ENCODE measurements at regions not wholly inside any gene's neighbourhood (a gene's known extent, or its start where the extent isn't known, plus 50 kb on each side); places are given as distances from the start of the nearest gene placed in this dataset.
"Not testable (repeated sequence)": the region's sequence is repeated elsewhere in the genome, so short reads cannot be mapped to it uniquely, and the experiment has no call there.

DNA sequence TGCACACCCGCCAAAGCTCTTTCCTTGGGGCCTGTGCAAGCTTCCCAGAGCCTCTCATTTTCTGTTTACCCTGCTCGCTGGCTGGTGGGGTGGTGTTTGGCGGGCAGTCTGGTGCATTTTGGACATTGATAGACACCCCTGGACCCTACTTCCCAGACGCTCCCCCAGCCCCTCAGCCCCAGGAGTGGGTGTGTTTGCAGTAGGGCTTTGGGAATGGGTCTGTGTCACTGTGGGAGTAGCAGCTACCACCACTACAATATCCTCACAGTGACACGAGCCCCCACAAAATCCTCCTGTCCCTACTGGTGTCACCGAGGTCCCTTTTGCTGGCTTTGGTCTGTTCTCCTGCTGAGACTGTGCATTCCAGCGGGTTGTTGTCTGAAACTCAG lies 371.3 kb downstream of the TMEM121 start:
- H3K9me3 ChIP-seq (ENCODE audit: control insufficient read depth, low read length) = peaks cover 2% of the 10 kb centered on the region
- no peaks in the 10 kb centered on the region for H3K36me3 ChIP-seq (ENCODE audit: control insufficient read depth, insufficient read depth, low read length, severe bottlenecking)
- DNase-seq (ENCODE audit: low read depth) = no peak

DNA sequence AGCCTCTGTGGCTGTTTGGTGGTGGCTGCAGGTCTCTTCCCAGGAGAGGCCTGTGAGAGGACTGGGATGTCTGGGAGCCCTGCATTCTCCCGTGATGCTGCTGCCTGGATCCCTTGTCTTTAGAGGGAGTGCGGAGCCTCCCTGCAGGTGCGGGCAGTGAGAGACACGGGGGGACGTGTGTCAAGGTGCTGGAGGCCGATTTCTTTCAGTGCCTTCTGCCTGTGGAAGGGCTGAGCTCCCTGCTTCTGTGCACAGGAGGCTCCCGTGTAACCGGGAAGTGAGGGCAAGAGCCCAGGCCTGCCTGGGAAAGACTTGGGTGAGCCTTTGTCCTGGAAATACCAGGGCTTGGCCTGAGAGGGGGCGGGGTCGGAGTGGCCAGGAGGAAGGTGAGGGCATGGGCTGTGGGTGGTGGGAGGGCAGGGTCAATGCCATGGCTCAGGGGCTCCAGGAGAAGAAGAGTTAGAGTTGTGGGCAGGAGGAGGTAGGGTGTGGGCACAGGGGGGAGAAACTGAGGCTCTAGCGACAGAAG lies 372.2 kb downstream of the TMEM121 start:
- Histone ChIP-seq H3K4me1 (ENCODE audit: control insufficient read depth, insufficient read depth, low read length) (no peaks in the 10 kb centered on the region), H3K9me3 (ENCODE audit: control insufficient read depth, low read length) (peaks cover 2% of the 10 kb centered on the region), H3K27me3 (replicated peaks; ENCODE audit: control insufficient read depth, insufficient read depth, low read length) (no peaks in the 10 kb centered on the region), H3K4me3 (ENCODE audit: low read length) (no peak overlapping the region), H3K36me3 (ENCODE audit: control insufficient read depth, insufficient read depth, low read length, severe bottlenecking) (no peaks in the 10 kb centered on the region), H3K9ac (ENCODE audit: low read length) (no peak overlapping the region)
- DNase-seq (ENCODE audit: low read depth) = no peak

More for the DNA sequence above, 371.3 kb downstream of the TMEM121 start:
- H3K4me3 ChIP-seq (ENCODE audit: low read length) = no peak overlapping the region
- no peak overlapping the region for H3K9ac ChIP-seq (ENCODE audit: low read length)
- H3K27me3 ChIP-seq (replicated peaks; ENCODE audit: control insufficient read depth, insufficient read depth, low read length) = no peaks in the 10 kb centered on the region
- H3K4me1 ChIP-seq (ENCODE audit: control insufficient read depth, insufficient read depth, low read length) = no peaks in the 10 kb centered on the region

DNA sequence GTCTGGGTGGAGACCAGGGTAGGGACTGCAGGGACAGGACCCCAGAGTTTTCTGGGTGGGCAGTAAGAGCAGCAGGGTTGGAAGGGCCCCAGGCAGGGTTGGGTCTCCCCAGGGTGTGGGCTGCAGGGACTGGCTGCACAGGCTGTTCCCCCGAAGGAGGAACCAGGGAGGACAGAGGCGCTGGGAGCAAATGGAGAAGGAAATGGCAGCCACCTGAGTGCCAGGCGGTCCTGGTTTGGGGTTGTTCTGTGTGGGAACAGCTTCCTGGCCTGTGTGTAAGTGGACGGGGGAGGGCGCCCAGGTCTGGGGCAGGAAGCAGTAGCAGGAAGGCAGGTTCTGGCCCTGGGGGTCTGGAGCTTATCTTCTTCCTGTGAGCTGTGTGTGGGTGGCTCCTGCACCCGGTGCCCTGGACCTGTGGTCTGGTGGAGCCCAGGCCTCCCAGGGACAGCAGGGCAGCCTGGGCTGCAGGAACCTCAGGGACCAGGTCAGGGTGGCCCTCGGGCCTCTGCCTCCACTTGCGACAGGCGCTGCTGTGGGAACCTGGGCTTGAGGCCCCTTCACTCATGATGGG lies 372.8 kb downstream of the TMEM121 start:
- DNase-seq (ENCODE audit: low read depth) = no peak
- Histone ChIP-seq H3K9me3 (ENCODE audit: control insufficient read depth, low read length) (peaks cover 2% of the 10 kb centered on the region), H3K27me3 (replicated peaks; ENCODE audit: control insufficient read depth, insufficient read depth, low read length) (no peaks in the 10 kb centered on the region), H3K36me3 (ENCODE audit: control insufficient read depth, insufficient read depth, low read length, severe bottlenecking) (no peaks in the 10 kb centered on the region), H3K4me1 (ENCODE audit: control insufficient read depth, insufficient read depth, low read length) (no peaks in the 10 kb centered on the region), H3K4me3 (ENCODE audit: low read length) (no peak overlapping the region), H3K9ac (ENCODE audit: low read length) (no peak overlapping the region)

DNA sequence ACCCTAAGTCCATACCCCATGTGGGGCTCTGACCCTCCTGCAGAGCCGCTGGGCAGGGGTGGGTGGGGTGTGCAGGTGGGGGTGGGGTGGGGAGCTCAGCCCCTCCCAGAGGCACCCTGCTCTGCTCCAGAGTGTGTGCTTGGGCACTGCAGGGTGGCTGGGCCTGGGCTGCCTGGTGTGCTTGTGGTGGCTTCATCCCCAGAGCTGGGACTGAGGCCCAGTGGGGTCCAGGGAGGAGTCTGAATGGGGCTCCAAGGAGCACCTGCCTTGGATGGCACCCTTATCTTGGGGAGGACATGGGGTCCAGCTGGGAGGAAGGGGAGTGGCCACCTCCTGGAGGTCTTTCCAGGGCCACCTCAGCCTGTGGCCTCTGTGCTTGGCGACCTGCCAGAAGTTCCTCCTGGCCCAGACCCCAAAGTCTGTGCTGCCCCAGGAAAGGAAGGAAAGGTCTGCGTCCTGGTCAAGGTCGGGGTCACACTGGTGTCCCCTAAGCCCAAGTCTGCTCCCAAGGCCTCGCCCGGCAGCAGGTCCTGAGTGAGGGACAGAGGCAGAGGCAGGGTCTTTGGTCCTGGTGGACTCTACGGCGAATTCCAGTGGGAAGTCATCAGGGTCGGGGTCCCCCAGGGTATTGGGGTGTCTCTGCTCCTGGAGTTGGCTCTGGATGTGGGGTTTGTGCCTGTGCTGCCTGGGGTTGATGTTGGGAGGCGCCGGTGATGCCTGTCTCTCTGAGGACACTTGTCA lies 373.4 kb downstream of the TMEM121 start:
- no peak overlapping the region for H3K4me3 ChIP-seq (ENCODE audit: low read length)
- no peak overlapping the region for H3K9ac ChIP-seq (ENCODE audit: low read length)
- no peaks in the 10 kb centered on the region for H3K27me3 ChIP-seq (replicated peaks; ENCODE audit: control insufficient read depth, insufficient read depth, low read length)
- no peaks in the 10 kb centered on the region for H3K4me1 ChIP-seq (ENCODE audit: control insufficient read depth, insufficient read depth, low read length)
- no peaks in the 10 kb centered on the region for H3K36me3 ChIP-seq (ENCODE audit: control insufficient read depth, insufficient read depth, low read length, severe bottlenecking)
- DNase-seq (ENCODE audit: low read depth) = no peak
- peaks cover 2% of the 10 kb centered on the region for H3K9me3 ChIP-seq (ENCODE audit: control insufficient read depth, low read length)

DNA sequence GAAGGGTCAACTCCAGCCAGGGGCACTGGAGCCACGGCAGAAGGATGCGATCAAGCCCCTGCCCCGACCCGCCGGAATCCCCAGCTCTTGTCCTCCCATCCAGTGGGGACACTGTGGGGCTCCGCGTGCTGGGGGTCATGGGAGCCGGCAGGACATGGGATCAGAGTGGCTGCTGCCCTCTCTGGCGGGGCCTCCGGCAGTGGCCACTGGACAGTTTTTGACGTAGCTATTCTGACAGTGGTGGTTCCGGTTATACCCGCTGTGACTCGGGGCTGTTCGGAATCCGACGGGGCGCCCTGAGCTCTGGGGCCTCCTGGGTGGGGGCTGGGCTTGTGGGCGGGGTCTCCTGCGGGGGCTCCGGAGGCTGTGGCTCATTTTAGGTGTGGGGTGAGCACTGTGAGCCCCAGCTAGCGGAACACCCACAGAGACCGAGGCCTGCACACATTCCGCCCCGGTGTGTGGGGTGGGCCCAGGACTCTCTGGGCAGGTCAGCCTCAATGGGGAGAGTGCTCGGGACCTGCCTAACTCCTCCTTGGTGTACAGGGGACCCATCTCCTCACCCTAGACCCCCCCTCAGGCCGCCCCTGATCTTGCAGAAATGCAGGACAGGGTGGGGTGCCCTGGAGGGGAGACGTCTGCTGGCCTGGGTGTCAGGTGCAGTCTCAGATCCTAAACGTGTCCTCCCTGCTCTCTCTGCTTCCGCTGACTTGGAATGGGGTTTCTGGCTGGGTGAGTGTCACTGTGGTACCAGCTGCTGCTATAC lies 374.2 kb downstream of the TMEM121 start:
- Histone ChIP-seq H3K9ac (ENCODE audit: low read length) (no peak overlapping the region), H3K4me1 (ENCODE audit: control insufficient read depth, insufficient read depth, low read length) (no peaks in the 10 kb centered on the region), H3K27me3 (replicated peaks; ENCODE audit: control insufficient read depth, insufficient read depth, low read length) (no peaks in the 10 kb centered on the region), H3K4me3 (ENCODE audit: low read length) (no peak overlapping the region), H3K9me3 (ENCODE audit: control insufficient read depth, low read length) (peaks cover 2% of the 10 kb centered on the region), H3K36me3 (ENCODE audit: control insufficient read depth, insufficient read depth, low read length, severe bottlenecking) (no peaks in the 10 kb centered on the region)
- DNase-seq (ENCODE audit: low read depth) = no peak

DNA sequence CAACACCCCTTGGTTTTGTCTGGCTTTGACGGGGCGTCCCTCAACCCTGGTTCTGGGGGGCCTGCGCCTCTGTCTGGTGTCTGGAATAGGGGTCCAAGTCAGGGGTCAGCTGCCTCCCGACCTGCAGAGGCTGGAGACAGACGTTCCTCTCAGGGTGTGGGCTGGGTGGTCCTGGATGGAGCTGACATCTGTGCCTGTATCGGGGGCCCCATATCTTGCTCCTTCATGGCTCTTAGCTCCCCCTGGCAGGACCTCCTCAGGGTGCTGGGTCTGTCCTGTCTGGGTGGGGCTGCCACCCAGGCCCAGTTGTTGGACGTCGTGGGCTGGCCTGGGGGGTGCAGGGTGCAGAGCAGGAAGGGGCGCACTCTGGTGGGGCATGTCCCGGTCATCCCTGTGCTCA lies 374.8 kb downstream of the TMEM121 start:
- Histone ChIP-seq H3K36me3 (ENCODE audit: control insufficient read depth, insufficient read depth, low read length, severe bottlenecking) (no peaks in the 10 kb centered on the region), H3K9ac (ENCODE audit: low read length) (no peak overlapping the region), H3K9me3 (ENCODE audit: control insufficient read depth, low read length) (peaks cover 2% of the 10 kb centered on the region), H3K4me3 (ENCODE audit: low read length) (no peak overlapping the region), H3K4me1 (ENCODE audit: control insufficient read depth, insufficient read depth, low read length) (no peaks in the 10 kb centered on the region), H3K27me3 (replicated peaks; ENCODE audit: control insufficient read depth, insufficient read depth, low read length) (no peaks in the 10 kb centered on the region)
- DNase-seq (ENCODE audit: low read depth) = no peak

DNA sequence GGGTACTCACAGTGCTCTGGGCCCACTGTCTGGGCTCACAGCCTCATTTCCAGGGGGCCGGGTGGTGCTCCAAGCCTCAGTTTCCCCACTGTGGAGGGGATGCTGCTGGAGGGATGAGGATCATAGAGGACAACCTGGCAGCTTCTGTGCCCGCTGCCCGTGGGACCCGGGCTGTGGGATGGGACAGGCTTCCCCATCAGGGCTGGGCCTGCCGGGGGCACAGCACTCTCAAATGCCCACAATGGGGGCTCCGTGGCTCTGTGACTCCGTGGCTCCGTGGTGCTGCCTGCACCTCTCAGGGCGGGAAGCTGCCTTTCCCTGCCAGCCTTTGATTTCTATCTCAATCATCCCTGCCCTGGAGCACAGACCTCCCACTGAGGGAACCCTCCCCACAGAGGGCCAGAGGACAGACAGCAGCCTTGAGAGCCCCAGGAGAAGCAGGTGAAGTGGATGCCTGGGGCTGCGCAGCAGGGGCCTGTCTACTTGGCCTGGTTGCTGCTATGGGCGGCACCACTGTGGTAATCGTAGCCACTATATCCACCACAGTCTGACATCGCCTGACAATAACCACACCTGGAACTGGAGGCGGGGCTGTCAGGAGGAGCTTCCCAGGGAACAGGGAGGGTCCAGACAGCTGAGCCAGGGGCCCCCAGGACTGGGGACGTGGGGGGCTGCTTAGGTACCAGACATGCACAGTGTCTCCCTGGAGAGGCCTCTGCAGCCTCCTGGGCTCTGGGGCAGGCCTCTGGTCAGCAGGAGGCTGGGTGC lies 375.9 kb downstream of the TMEM121 start:
- H3K9ac ChIP-seq (ENCODE audit: low read length) = no peak overlapping the region
- no peaks in the 10 kb centered on the region for H3K27me3 ChIP-seq (replicated peaks; ENCODE audit: control insufficient read depth, insufficient read depth, low read length)
- DNase-seq (ENCODE audit: low read depth) = no peak
- H3K4me3 ChIP-seq (ENCODE audit: low read length) = no peak overlapping the region
- no peaks in the 10 kb centered on the region for H3K4me1 ChIP-seq (ENCODE audit: control insufficient read depth, insufficient read depth, low read length)
- no peaks in the 10 kb centered on the region for H3K36me3 ChIP-seq (ENCODE audit: control insufficient read depth, insufficient read depth, low read length, severe bottlenecking)
- H3K9me3 ChIP-seq (ENCODE audit: control insufficient read depth, low read length) = peaks cover under 1% of the 10 kb centered on the region

DNA sequence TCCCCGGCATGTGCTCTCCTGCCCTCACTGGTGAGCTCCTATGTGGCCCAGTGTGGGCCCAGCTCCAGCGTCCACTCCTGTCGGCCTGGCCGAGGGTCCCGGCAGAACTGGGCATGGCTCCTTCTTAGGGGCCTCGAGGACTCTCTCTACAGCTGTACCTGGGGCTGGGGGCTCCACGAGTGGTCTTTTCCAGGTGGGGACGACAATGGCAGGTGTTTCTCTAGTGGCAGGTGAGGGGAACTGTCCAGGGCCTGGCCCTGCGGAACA lies 376.4 kb downstream of the TMEM121 start:
- not testable (repeated sequence) for H3K9me3 ChIP-seq (ENCODE audit: control insufficient read depth, low read length)

DNA sequence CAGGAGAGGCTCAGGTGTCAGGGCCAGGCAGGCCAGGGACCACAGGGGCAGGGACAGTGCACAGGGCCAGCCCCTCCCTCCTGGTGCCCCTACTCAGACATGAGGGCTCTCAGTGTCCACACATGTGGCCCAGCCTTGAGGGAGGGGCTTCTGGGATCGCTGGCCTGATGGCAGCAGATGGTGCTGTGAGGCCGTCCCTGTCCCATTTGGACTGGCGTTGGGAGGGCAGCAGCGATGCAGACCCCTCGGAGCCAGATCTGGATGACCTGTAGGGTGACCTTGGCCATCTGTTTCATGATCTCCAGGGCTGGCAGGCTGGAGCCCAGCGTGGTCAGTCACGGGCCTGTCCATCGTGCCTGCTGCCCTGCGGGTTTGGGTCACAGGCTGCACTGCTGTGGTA lies 377.6 kb downstream of the TMEM121 start:
- no peak for DNase-seq (ENCODE audit: low read depth)
- H3K9ac ChIP-seq (ENCODE audit: low read length) = no peak overlapping the region
- no peaks in the 10 kb centered on the region for H3K9me3 ChIP-seq (ENCODE audit: control insufficient read depth, low read length)
- no peaks in the 10 kb centered on the region for H3K36me3 ChIP-seq (ENCODE audit: control insufficient read depth, insufficient read depth, low read length, severe bottlenecking)
- H3K4me1 ChIP-seq (ENCODE audit: control insufficient read depth, insufficient read depth, low read length) = no peaks in the 10 kb centered on the region
- H3K27me3 ChIP-seq (replicated peaks; ENCODE audit: control insufficient read depth, insufficient read depth, low read length) = no peaks in the 10 kb centered on the region
- H3K4me3 ChIP-seq (ENCODE audit: low read length) = no peak overlapping the region

More for the DNA sequence above, 376.4 kb downstream of the TMEM121 start:
- H3K4me1 ChIP-seq (ENCODE audit: control insufficient read depth, insufficient read depth, low read length); DNase-seq (ENCODE audit: low read depth); H3K36me3 ChIP-seq (ENCODE audit: control insufficient read depth, insufficient read depth, low read length, severe bottlenecking); H3K27me3 ChIP-seq (replicated peaks; ENCODE audit: control insufficient read depth, insufficient read depth, low read length); H3K9ac ChIP-seq (ENCODE audit: low read length); H3K4me3 ChIP-seq (ENCODE audit: low read length): not testable (repeated sequence)

DNA sequence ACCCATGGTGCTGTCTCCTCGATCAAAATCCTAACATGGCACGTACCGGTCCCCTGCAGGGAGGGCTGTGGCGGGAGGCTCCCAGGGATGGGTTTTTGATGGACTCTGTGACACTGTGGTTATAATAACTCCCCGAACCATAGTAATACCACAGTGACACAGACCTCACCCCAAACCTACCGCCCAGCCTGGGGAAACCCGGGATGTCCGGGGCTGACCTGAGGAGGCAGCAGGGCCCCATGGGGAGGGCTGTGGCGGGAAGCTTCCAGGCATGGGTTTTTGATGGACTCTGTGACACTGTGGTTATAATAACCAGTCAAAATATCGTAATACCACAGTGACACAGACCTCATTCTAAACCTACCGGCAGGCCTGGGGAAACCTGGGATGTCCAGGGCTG lies 378.0 kb downstream of the TMEM121 start:
- no peaks in the 10 kb centered on the region for H3K9me3 ChIP-seq (ENCODE audit: control insufficient read depth, low read length)
- H3K27me3 ChIP-seq (replicated peaks; ENCODE audit: control insufficient read depth, insufficient read depth, low read length) = no peaks in the 10 kb centered on the region
- H3K4me3 ChIP-seq (ENCODE audit: low read length) = no peak overlapping the region
- DNase-seq (ENCODE audit: low read depth) = no peak
- no peak overlapping the region for H3K9ac ChIP-seq (ENCODE audit: low read length)
- H3K36me3 ChIP-seq (ENCODE audit: control insufficient read depth, insufficient read depth, low read length, severe bottlenecking) = no peaks in the 10 kb centered on the region
- no peaks in the 10 kb centered on the region for H3K4me1 ChIP-seq (ENCODE audit: control insufficient read depth, insufficient read depth, low read length)

DNA sequence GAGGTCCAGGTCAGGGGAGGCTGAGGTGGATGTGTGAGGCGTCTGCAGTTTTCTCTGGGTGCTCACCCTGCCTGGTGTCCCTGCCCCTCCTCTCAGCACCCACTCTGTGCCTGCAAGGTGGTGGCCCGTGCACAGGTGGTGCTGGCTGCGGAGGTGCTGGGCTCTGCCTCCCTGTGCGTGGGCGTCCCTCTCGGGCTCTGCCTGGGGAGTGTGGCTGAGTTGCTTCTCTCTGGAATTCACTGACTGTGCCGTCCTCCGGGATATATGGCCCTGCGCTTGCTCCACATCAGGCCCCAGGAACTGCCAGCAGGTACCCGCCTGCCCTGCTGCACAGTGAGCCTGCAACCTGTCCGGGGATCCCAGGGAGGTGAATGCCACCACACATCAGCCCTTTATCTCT lies 379.1 kb downstream of the TMEM121 start:
- no peak overlapping the region for H3K4me3 ChIP-seq (ENCODE audit: low read length)
- no peaks in the 10 kb centered on the region for H3K4me1 ChIP-seq (ENCODE audit: control insufficient read depth, insufficient read depth, low read length)
- H3K27me3 ChIP-seq (replicated peaks; ENCODE audit: control insufficient read depth, insufficient read depth, low read length) = no peaks in the 10 kb centered on the region
- no peaks in the 10 kb centered on the region for H3K9me3 ChIP-seq (ENCODE audit: control insufficient read depth, low read length)
- no peak overlapping the region for H3K9ac ChIP-seq (ENCODE audit: low read length)
- H3K36me3 ChIP-seq (ENCODE audit: control insufficient read depth, insufficient read depth, low read length, severe bottlenecking) = no peaks in the 10 kb centered on the region
- DNase-seq (ENCODE audit: low read depth) = no peak
